ENCODE measurements at regions not wholly inside any gene's neighbourhood (a gene's known extent, or its start where the extent isn't known, plus 50 kb on each side); places are given as distances from the start of the nearest gene placed in this dataset.
"Not testable (repeated sequence)": the region's sequence is repeated elsewhere in the genome, so short reads cannot be mapped to it uniquely, and the experiment has no call there.

- Mint-ChIP-seq H3K27me3 (peaks cover 11% of the 10 kb centered on the region in 2 donors), H3K4me3 (no peak overlapping the region), H3K4me1 (no peaks in the 10 kb centered on the region), H3K27ac (no peak overlapping the region), H3K36me3 (no peaks in the 10 kb centered on the region), H3K9me3 (peaks cover 0 to 1% (median 0%) of the 10 kb centered on the region in 8 donors)
- no peaks in the 10 kb centered on the region for H3K27me3 ChIP-seq (ENCODE audit: insufficient read depth, low read length)
- ChIA-PET POLR2A (ENCODE audit: partially characterized antibody) (no interaction called here), CTCF (ENCODE audit: partially characterized antibody) (interaction anchor here (2.2 kb wide), 1 partner anchor 1507 kb away, joined by 7 read pairs; no protein-coding TSS in a partner anchor)
- no peaks in the 10 kb centered on the region for H3K4me1 ChIP-seq (ENCODE audit: insufficient read depth, low read length)
- no peak overlapping the region for H3K27ac ChIP-seq (ENCODE audit: low read depth, low read length)
- no peaks in the 10 kb centered on the region for H3K9me3 ChIP-seq (ENCODE audit: control insufficient read depth in 1 of 2, low read length in 2 of 2)
- DNase-seq, result no peak
- intact Hi-C loops (cut with micrococcal nuclease), result no loop called here
- no peak overlapping the region for H3K4me3 ChIP-seq (ENCODE audit: low read length in 2 of 2)
- no peaks in the 10 kb centered on the region for H3K36me3 ChIP-seq (ENCODE audit: insufficient read depth, low read length)
These were observed 161.0 kb downstream of the CPEB2 start for GRCh38 chr4:15163284-15163645.

GRCh38 chr4:15164571-15164970 is 162.3 kb downstream of the CPEB2 start:
- Histone ChIP-seq H3K9me3 (ENCODE audit: control insufficient read depth in 1 of 2, low read length in 2 of 2) (no peaks in the 10 kb centered on the region), H3K27ac (ENCODE audit: low read depth, low read length) (no peak overlapping the region), H3K4me1 (ENCODE audit: insufficient read depth, low read length) (no peaks in the 10 kb centered on the region), H3K4me3 (ENCODE audit: low read length in 2 of 2) (no peak overlapping the region), H3K36me3 (ENCODE audit: insufficient read depth, low read length) (no peaks in the 10 kb centered on the region), H3K27me3 (ENCODE audit: insufficient read depth, low read length) (no peaks in the 10 kb centered on the region)
- intact Hi-C loops (cut with micrococcal nuclease), result no loop called here
- ChIA-PET CTCF (ENCODE audit: partially characterized antibody) (interaction anchor here (2.2 kb wide), 1 partner anchor 1508 kb away, joined by 7 read pairs; no protein-coding TSS in a partner anchor), POLR2A (ENCODE audit: partially characterized antibody) (no interaction called here)
- Mint-ChIP-seq H3K4me1 (no peaks in the 10 kb centered on the region), H3K27me3 (peaks cover 9 to 10% of the 10 kb centered on the region in 2 donors), H3K4me3 (no peak overlapping the region), H3K36me3 (no peaks in the 10 kb centered on the region), H3K27ac (no peak overlapping the region), H3K9me3 (no peaks in the 10 kb centered on the region)
- DNase-seq, result no peak

DNA sequence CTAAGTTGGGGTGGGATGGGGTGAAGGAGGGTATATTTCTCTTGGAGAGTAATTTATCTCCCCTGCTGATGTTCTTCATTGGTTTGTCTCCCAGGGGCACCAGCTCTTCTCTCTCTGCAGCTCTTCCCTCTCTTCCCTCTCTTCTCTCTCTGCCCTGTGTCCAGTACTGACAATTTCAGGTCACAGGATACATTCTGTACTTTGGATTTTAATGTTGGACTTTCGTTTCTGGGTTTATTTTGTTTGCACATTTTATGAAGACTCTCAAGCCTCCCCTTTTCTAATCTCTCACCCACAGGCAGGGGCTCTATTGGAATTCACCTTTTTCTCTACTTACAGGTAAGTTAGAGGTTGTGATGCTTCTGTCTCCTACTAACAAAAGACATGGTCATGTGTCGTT is 165.5 kb downstream of the CPEB2 start:
- Histone ChIP-seq H3K4me1 (ENCODE audit: insufficient read depth, low read length) (no peaks in the 10 kb centered on the region), H3K36me3 (ENCODE audit: insufficient read depth, low read length) (no peaks in the 10 kb centered on the region), H3K9me3 (ENCODE audit: control insufficient read depth in 1 of 2, low read length in 2 of 2) (no peaks in the 10 kb centered on the region), H3K27ac (ENCODE audit: low read depth, low read length) (no peak overlapping the region), H3K4me3 (ENCODE audit: low read length in 2 of 2) (no peak overlapping the region), H3K27me3 (ENCODE audit: insufficient read depth, low read length) (no peaks in the 10 kb centered on the region)
- Mint-ChIP-seq H3K36me3 (no peaks in the 10 kb centered on the region), H3K9me3 (peaks cover 0 to 14% (median 10%) of the 10 kb centered on the region in 8 donors), H3K4me1 (no peaks in the 10 kb centered on the region), H3K27me3 (peaks cover 7 to 13% of the 10 kb centered on the region in 2 donors), H3K27ac (no peak overlapping the region), H3K4me3 (no peak overlapping the region)
- ChIA-PET CTCF (ENCODE audit: partially characterized antibody) (no interaction called here), POLR2A (ENCODE audit: partially characterized antibody) (no interaction called here)
- no peak for DNase-seq
- intact Hi-C loops (cut with micrococcal nuclease), result no loop called here

DNA sequence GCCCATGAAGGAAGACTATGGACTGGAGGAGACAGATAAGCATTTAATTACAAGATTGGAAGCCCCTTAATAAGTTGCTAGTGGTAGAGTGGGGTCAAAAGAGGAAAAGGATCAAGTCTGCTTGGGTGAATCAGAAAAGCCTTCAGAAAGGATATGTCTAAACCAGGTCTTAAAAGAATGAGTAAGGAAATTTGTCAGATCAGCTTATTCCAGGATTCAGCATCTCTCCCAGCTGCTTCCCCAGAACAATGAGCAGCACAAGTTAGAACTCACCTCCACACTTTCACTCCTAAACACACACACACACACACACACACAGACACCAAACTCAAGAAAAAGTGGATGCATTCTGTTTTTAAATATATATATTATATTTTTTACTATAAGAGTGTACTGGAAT is 166.5 kb downstream of the CPEB2 start:
- POLR2A ChIA-PET (ENCODE audit: partially characterized antibody), result no interaction called here

GRCh38 chr4:15171725-15172124 is 169.4 kb downstream of the CPEB2 start:
- H3K27ac Mint-ChIP-seq, result no peak overlapping the region
- ChIA-PET POLR2A (ENCODE audit: partially characterized antibody) (no interaction called here), CTCF (ENCODE audit: partially characterized antibody) (no interaction called here)
- Histone ChIP-seq H3K9me3 (ENCODE audit: control insufficient read depth in 1 of 2, low read length in 2 of 2) (no peaks in the 10 kb centered on the region), H3K4me3 (ENCODE audit: low read length in 2 of 2) (no peak overlapping the region), H3K27ac (ENCODE audit: low read depth, low read length) (no peak overlapping the region), H3K27me3 (ENCODE audit: insufficient read depth, low read length) (no peaks in the 10 kb centered on the region), H3K4me1 (ENCODE audit: insufficient read depth, low read length) (no peaks in the 10 kb centered on the region), H3K36me3 (ENCODE audit: insufficient read depth, low read length) (no peaks in the 10 kb centered on the region)
- intact Hi-C loops (cut with micrococcal nuclease), result no loop called here
- H3K4me1 Mint-ChIP-seq, result no peaks in the 10 kb centered on the region
- H3K36me3 Mint-ChIP-seq, result no peaks in the 10 kb centered on the region
- peaks cover 4 to 17% of the 10 kb centered on the region in 2 donors for H3K27me3 Mint-ChIP-seq
- no peak overlapping the region for H3K4me3 Mint-ChIP-seq
- DNase-seq, result no peak
- peaks cover 2 to 18% (median 12%) of the 10 kb centered on the region in 8 donors for H3K9me3 Mint-ChIP-seq

More for the DNA sequence above, 166.5 kb downstream of the CPEB2 start:
- no peak for DNase-seq
- no peaks in the 10 kb centered on the region for H3K36me3 ChIP-seq (ENCODE audit: insufficient read depth, low read length)
- H3K4me3 Mint-ChIP-seq, result no peak overlapping the region
- peaks cover 2 to 18% (median 12%) of the 10 kb centered on the region in 8 donors for H3K9me3 Mint-ChIP-seq
- no peak overlapping the region for H3K27ac ChIP-seq (ENCODE audit: low read depth, low read length)
- CTCF ChIA-PET (ENCODE audit: partially characterized antibody), result no interaction called here
- H3K4me1 ChIP-seq (ENCODE audit: insufficient read depth, low read length), result no peaks in the 10 kb centered on the region
- no peak overlapping the region for H3K4me3 ChIP-seq (ENCODE audit: low read length in 2 of 2)
- no peaks in the 10 kb centered on the region for H3K4me1 Mint-ChIP-seq
- intact Hi-C loops (cut with micrococcal nuclease), result no loop called here
- H3K27me3 ChIP-seq (ENCODE audit: insufficient read depth, low read length), result no peaks in the 10 kb centered on the region
- H3K27ac Mint-ChIP-seq, result no peak overlapping the region
- H3K27me3 Mint-ChIP-seq, result peaks cover 7 to 15% of the 10 kb centered on the region in 2 donors
- H3K9me3 ChIP-seq (ENCODE audit: control insufficient read depth in 1 of 2, low read length in 2 of 2), result no peaks in the 10 kb centered on the region
- no peaks in the 10 kb centered on the region for H3K36me3 Mint-ChIP-seq

DNA sequence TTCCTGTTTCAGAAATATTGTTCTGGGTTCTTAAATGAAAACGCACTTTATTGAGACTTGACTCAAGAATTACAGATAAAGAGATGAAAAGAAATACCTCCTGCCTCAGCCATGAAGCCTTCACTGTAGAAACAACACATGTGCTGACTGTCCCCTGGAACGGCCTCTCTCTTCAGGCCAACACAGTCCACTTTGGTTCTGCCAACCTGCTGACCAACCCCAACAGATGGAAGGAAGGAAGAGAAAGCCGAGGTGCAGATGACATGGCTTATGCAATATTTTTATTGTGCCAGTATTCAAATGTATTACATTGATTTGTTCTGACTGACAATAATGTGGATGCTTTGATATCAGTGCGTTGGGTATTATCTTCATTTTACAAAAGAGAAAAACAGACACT is 171.0 kb downstream of the CPEB2 start:
- Mint-ChIP-seq H3K4me3 (no peak overlapping the region), H3K27ac (no peak overlapping the region), H3K9me3 (peaks cover 2 to 18% (median 12%) of the 10 kb centered on the region in 8 donors), H3K36me3 (no peaks in the 10 kb centered on the region), H3K27me3 (peaks cover 4 to 17% of the 10 kb centered on the region in 2 donors), H3K4me1 (no peaks in the 10 kb centered on the region)
- ChIA-PET POLR2A (ENCODE audit: partially characterized antibody) (no interaction called here), CTCF (ENCODE audit: partially characterized antibody) (no interaction called here)
- Histone ChIP-seq H3K27me3 (ENCODE audit: insufficient read depth, low read length) (no peaks in the 10 kb centered on the region), H3K4me1 (ENCODE audit: insufficient read depth, low read length) (no peaks in the 10 kb centered on the region), H3K27ac (ENCODE audit: low read depth, low read length) (no peak overlapping the region), H3K36me3 (ENCODE audit: insufficient read depth, low read length) (no peaks in the 10 kb centered on the region), H3K4me3 (ENCODE audit: low read length in 2 of 2) (no peak overlapping the region), H3K9me3 (ENCODE audit: control insufficient read depth in 1 of 2, low read length in 2 of 2) (no peaks in the 10 kb centered on the region)
- no peak for DNase-seq
- intact Hi-C loops (cut with micrococcal nuclease), result no loop called here

DNA sequence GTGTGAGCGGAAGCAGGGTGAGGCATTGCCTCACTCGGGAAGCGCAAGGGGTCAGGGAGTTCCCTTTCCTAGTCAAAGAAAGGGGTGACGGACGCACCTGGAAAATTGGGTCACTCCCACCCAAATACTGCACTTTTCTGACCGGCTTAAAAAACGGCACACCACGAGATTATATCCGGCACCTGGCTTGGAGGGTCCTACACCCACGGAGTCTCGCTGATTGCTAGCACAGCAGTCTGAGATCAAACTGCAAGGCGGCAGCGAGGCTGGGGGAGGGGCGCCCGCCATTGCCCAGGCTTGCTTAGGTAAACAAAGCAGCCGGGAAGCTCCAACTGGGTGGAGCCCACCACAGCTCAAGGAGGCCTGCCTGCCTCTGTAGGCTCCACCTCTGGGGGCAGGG is 171.9 kb downstream of the CPEB2 start:
- POLR2A ChIA-PET (ENCODE audit: partially characterized antibody); H3K9me3 ChIP-seq (ENCODE audit: control insufficient read depth in 1 of 2, low read length in 2 of 2); CTCF ChIA-PET (ENCODE audit: partially characterized antibody); H3K36me3 Mint-ChIP-seq; H3K4me3 ChIP-seq (ENCODE audit: low read length in 2 of 2); H3K27ac Mint-ChIP-seq; DNase-seq; H3K36me3 ChIP-seq (ENCODE audit: insufficient read depth, low read length); H3K4me3 Mint-ChIP-seq; H3K4me1 ChIP-seq (ENCODE audit: insufficient read depth, low read length); H3K27ac ChIP-seq (ENCODE audit: low read depth, low read length); intact Hi-C loops (cut with micrococcal nuclease); H3K4me1 Mint-ChIP-seq; H3K27me3 ChIP-seq (ENCODE audit: insufficient read depth, low read length): not testable (repeated sequence)
- H3K9me3 Mint-ChIP-seq, result peaks cover 2 to 18% (median 12%) of the 10 kb centered on the region in 8 donors
- peaks cover 4 to 17% of the 10 kb centered on the region in 2 donors for H3K27me3 Mint-ChIP-seq

- POLR2A ChIA-PET (ENCODE audit: partially characterized antibody); CTCF ChIA-PET (ENCODE audit: partially characterized antibody); intact Hi-C loops (cut with micrococcal nuclease); H3K4me1 ChIP-seq (ENCODE audit: insufficient read depth, low read length); H3K27me3 Mint-ChIP-seq; H3K9me3 ChIP-seq (ENCODE audit: control insufficient read depth in 1 of 2, low read length in 2 of 2); DNase-seq; H3K9me3 Mint-ChIP-seq; H3K36me3 Mint-ChIP-seq; H3K27me3 ChIP-seq (ENCODE audit: insufficient read depth, low read length); H3K27ac ChIP-seq (ENCODE audit: low read depth, low read length); H3K27ac Mint-ChIP-seq; H3K4me3 ChIP-seq (ENCODE audit: low read length in 2 of 2); H3K36me3 ChIP-seq (ENCODE audit: insufficient read depth, low read length); H3K4me3 Mint-ChIP-seq: not testable (repeated sequence)
- peaks cover 7 to 16% (median 11%) of the 10 kb centered on the region in 4 donors for H3K4me1 Mint-ChIP-seq
These were observed 177.6 kb downstream of the CPEB2 start for GRCh38 chr4:15179842-15180241.

Measured in CD4-positive, alpha-beta memory T cell (primary cell).